ENCODE measurements at regions not wholly inside any gene's neighbourhood (a gene's known extent, or its start where the extent isn't known, plus 50 kb on each side); places are given as distances from the start of the nearest gene placed in this dataset.

DNA sequence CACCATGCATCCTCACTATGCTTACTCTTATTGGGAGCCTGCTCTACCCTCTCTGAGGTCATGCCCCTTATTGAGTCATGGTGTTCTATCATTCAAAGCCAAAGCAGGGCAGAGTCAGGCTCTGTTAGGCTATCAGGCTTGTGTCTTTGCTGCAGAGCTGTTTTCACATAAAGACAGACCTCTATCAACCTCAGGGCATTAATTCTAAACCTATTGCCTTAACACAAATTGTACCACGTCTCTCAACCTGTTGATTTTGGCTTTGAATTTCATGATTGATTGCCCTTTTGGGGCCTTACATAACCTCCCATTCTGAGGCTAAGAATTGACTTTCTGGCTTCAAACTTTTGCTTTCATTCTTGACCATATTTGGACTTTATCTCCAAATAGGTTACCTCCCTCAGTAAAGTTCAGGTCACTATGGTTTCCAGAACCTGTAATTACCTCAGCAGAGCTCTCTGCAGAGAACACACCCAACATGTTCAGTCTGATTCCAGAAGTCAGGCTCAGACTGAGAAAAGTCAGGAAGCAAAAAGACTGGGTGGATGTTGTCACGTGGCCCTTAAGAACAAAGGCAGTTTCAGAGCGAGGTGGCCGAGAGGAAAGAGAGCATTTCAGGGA is 221.4 kb upstream of the NANOGP8 start:
- TF ChIP-seq, protein P1, sequence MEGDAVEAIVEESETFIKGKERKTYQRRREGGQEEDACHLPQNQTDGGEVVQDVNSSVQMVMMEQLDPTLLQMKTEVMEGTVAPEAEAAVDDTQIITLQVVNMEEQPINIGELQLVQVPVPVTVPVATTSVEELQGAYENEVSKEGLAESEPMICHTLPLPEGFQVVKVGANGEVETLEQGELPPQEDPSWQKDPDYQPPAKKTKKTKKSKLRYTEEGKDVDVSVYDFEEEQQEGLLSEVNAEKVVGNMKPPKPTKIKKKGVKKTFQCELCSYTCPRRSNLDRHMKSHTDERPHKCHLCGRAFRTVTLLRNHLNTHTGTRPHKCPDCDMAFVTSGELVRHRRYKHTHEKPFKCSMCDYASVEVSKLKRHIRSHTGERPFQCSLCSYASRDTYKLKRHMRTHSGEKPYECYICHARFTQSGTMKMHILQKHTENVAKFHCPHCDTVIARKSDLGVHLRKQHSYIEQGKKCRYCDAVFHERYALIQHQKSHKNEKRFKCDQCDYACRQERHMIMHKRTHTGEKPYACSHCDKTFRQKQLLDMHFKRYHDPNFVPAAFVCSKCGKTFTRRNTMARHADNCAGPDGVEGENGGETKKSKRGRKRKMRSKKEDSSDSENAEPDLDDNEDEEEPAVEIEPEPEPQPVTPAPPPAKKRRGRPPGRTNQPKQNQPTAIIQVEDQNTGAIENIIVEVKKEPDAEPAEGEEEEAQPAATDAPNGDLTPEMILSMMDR (IDR thresholded peaks at IDR 0.05) = no peak
- no peak for TF ChIP-seq EP300 (IDR thresholded peaks at IDR 0.05)
